Keratinocyte (primary cell): ENCODE measurements at regions not wholly inside any gene's neighbourhood (a gene's known extent, or its start where the extent isn't known, plus 50 kb on each side); places are given as distances from the start of the nearest gene placed in this dataset.

Experiments used
- DNase-seq: peaks from one replicate; pipeline ENCODE4 v3.0.0-alpha.2; 2011; ENCODE audit warnings: low read depth, missing footprints, low spot score
- FAIRE-seq: peaks from 2 replicates; lab custom pipeline; 2011; peaks lifted over from hg19 to GRCh38; lab: Jason Lieb, UNC
- H2AFZ ChIP-seq: 2 replicates; pipeline ENCODE4 v1.6.0; 2012; ENCODE audit warnings: low read length, control low read depth, inconsistent platforms; ENCODE audit not compliant: control insufficient read depth
- H3K27ac ChIP-seq: 2 replicates; pipeline ENCODE4 v1.5.1; 2011; ENCODE audit warnings: low read length; ENCODE audit not compliant: control insufficient read depth, insufficient read depth
- H3K27me3 ChIP-seq: 3 replicates; pipeline ENCODE4 v1.6.0; 2011; ENCODE audit warnings: low read length; ENCODE audit not compliant: control insufficient read depth, insufficient read depth; ENCODE audit errors: extremely low read depth
- H3K36me3 ChIP-seq, 2 experiments: 2 replicates in 1 of 2; 3 replicates in 1 of 2; pipeline ENCODE4 v1.5.1; 2011; ENCODE audit warnings: low read length in 2 of 2, mild to moderate bottlenecking in 1 of 2; ENCODE audit not compliant: control insufficient read depth in 2 of 2, insufficient read depth in 2 of 2; ENCODE audit errors: extremely low read depth in 1 of 2
- H3K4me1 ChIP-seq: 3 replicates; pipeline ENCODE4 v1.5.1; 2011; ENCODE audit warnings: low read length; ENCODE audit not compliant: control insufficient read depth, insufficient read depth; ENCODE audit errors: extremely low read depth
- H3K4me2 ChIP-seq: 3 replicates; pipeline ENCODE4 v1.6.0; 2011; ENCODE audit warnings: low read depth, low read length; ENCODE audit not compliant: control insufficient read depth, insufficient read depth; ENCODE audit errors: extremely low read depth
- H3K4me3 ChIP-seq, 3 experiments: fragments of 200-600 bp in 1 of 3; sonication (generic) in 1 of 3; 2 replicates in 2 of 3; 3 replicates in 1 of 3; pipeline ENCODE4 v1.5.1; 2011 to 2016; ENCODE audit warnings: low read length in 3 of 3, mild to moderate bottlenecking in 3 of 3, control low read depth in 2 of 3, inconsistent platforms in 1 of 3, low read depth in 1 of 3, mixed read lengths in 1 of 3, mixed run types in 1 of 3, moderate library complexity in 1 of 3; ENCODE audit not compliant: control insufficient read depth in 2 of 3, insufficient read depth in 2 of 3; ENCODE audit errors: extremely low read depth in 1 of 3
- H3K79me2 ChIP-seq: 2 replicates; pipeline ENCODE4 v1.6.0; 2012; ENCODE audit warnings: low read length; ENCODE audit not compliant: control insufficient read depth, insufficient read depth
- H3K9ac ChIP-seq: 3 replicates; pipeline ENCODE4 v1.6.0; 2011; ENCODE audit warnings: low read length; ENCODE audit not compliant: control insufficient read depth, insufficient read depth; ENCODE audit errors: extremely low read depth
- H3K9me1 ChIP-seq: 3 replicates; pipeline ENCODE4 v1.6.0; 2011; ENCODE audit warnings: low read length; ENCODE audit not compliant: control insufficient read depth, insufficient read depth; ENCODE audit errors: extremely low read depth
- H3K9me3 ChIP-seq: 2 replicates; pipeline ENCODE4 v1.5.1; 2012; ENCODE audit warnings: low read depth, low read length; ENCODE audit not compliant: control insufficient read depth
- H4K20me1 ChIP-seq: 3 replicates; pipeline ENCODE4 v1.6.0; 2011; ENCODE audit warnings: low read length; ENCODE audit not compliant: control insufficient read depth, insufficient read depth; ENCODE audit errors: extremely low read depth
- CTCF ChIP-seq, 3 experiments: IDR thresholded peaks in 1 of 3; conservative IDR thresholded peaks in 1 of 3; optimal IDR thresholded peaks in 1 of 3; 2 replicates in 2 of 3; 3 replicates in 1 of 3; pipeline versions ENCODE3 to v1.5.1; 2011; ENCODE audit warnings: low read length in 3 of 3, mild to moderate bottlenecking in 3 of 3, moderate library complexity in 2 of 3, control low read depth in 1 of 3, inconsistent platforms in 1 of 3; ENCODE audit not compliant: insufficient read depth in 2 of 3; ENCODE audit errors: extremely low read depth in 1 of 3
- EZH2 ChIP-seq: IDR thresholded peaks from one replicate; pipeline ENCODE4 v1.6.1; 2012; ENCODE audit warnings: inconsistent platforms, mild to moderate bottlenecking, low read length, moderate library complexity
- dilution Hi-C: fragments of 300-500 bp; cut with MboI; formaldehyde crosslinking; loops from one replicate; pipeline ENCODE4 v1.7.0; 2020; ENCODE audit warnings: low sequenced_read_pairs; ENCODE audit not compliant: extremely low pct_ligation_motif_present

- Histone ChIP-seq H3K27me3 (no peaks in the 10 kb centered on the region), H3K36me3 (no peaks in the 10 kb centered on the region), H3K4me3 (no peak overlapping the region), H3K79me2 (no peaks in the 10 kb centered on the region), H4K20me1 (no peaks in the 10 kb centered on the region), H2AFZ (no peak overlapping the region), H3K4me1 (no peaks in the 10 kb centered on the region), H3K27ac (no peak overlapping the region), H3K4me2 (no peak overlapping the region), H3K9ac (no peak overlapping the region), H3K9me3 (peaks cover 8% of the 10 kb centered on the region), H3K9me1 (no peaks in the 10 kb centered on the region)
- DNase-seq, result no peak
- dilution Hi-C loops, result no loop called here
- no peak for TF ChIP-seq CTCF (optimal IDR thresholded peaks at IDR 0.05 in 1 of 3, IDR thresholded peaks at IDR 0.05 in 1 of 3, conservative IDR thresholded peaks at IDR 0.05 in 1 of 3; ENCODE audit: extremely low read depth in 1 of 3, insufficient read depth in 2 of 3, low read length in 3 of 3)
- no peak for TF ChIP-seq EZH2
- FAIRE-seq, result no peak
Observed at GRCh38 chr19:28907534-28907933, 305.4 kb downstream of the UQCRFS1 start.

- H3K9ac ChIP-seq, result no peak overlapping the region
- H2AFZ ChIP-seq, result no peak overlapping the region
- H4K20me1 ChIP-seq, result no peaks in the 10 kb centered on the region
- no peak overlapping the region for H3K27ac ChIP-seq
- H3K9me3 ChIP-seq, result peaks cover 4% of the 10 kb centered on the region
- no peaks in the 10 kb centered on the region for H3K4me1 ChIP-seq
- no peaks in the 10 kb centered on the region for H3K9me1 ChIP-seq
- FAIRE-seq (no peak), DNase-seq (no peak)
- no peaks in the 10 kb centered on the region for H3K27me3 ChIP-seq
- H3K36me3 ChIP-seq, result no peaks in the 10 kb centered on the region
- no peaks in the 10 kb centered on the region for H3K79me2 ChIP-seq
- no peak overlapping the region for H3K4me2 ChIP-seq
- no peak overlapping the region for H3K4me3 ChIP-seq
- TF ChIP-seq EZH2 (no peak), CTCF (optimal IDR thresholded peaks at IDR 0.05 in 1 of 3, IDR thresholded peaks at IDR 0.05 in 1 of 3, conservative IDR thresholded peaks at IDR 0.05 in 1 of 3; ENCODE audit: extremely low read depth in 1 of 3, insufficient read depth in 2 of 3, low read length in 3 of 3) (no peak)
- dilution Hi-C loops, result no loop called here
Observed at GRCh38 chr19:28905996-28906395, 307.0 kb downstream of the UQCRFS1 start.
